IPS DF 4.7 (cell line): ENCODE measurements at regions not wholly inside any gene's neighbourhood (a gene's known extent, or its start where the extent isn't known, plus 50 kb on each side); places are given as distances from the start of the nearest gene placed in this dataset.
A peak's percentile ranks its signal among the peaks of the same experiment; 100 is the strongest.
"Not testable (repeated sequence)": the region's sequence is repeated elsewhere in the genome, so short reads cannot be mapped to it uniquely, and the experiment has no call there.

ENCODE experiments used
- DNase-seq: peaks from one replicate; pipeline ENCODE4 v3.0.0-alpha.2; 2013; ENCODE audit warnings: low spot score; ENCODE audit errors: extremely low read depth

- no peak for DNase-seq
Measured at GRCh38 chr18:52163478-52163877, 176.5 kb upstream of the DCC start.

- DNase-seq: not testable (repeated sequence)
Measured at GRCh38 chr18:52168131-52168530, 171.9 kb upstream of the DCC start.

GRCh38 chr18:52174220-52174619, 165.8 kb upstream of the DCC start:
- no peak for DNase-seq

- no peak for DNase-seq
Measured at GRCh38 chr18:52175406-52175805, 164.6 kb upstream of the DCC start.

- no peak for DNase-seq
Measured at GRCh38 chr18:52183107-52183506, 156.9 kb upstream of the DCC start.

GRCh38 chr18:52190195-52190594, 149.8 kb upstream of the DCC start:
- no peak for DNase-seq

GRCh38 chr18:52190631-52191030, 149.4 kb upstream of the DCC start:
- DNase-seq: no peak

GRCh38 chr18:52200406-52200805, 139.6 kb upstream of the DCC start:
- no peak for DNase-seq

- DNase-seq: no peak
Measured at GRCh38 chr18:52200921-52201663, 138.9 kb upstream of the DCC start.

GRCh38 chr18:52208646-52209045, 131.4 kb upstream of the DCC start:
- DNase-seq: no peak

- DNase-seq: no peak
Measured at GRCh38 chr18:52216109-52216508, 123.9 kb upstream of the DCC start.

- no peak for DNase-seq
Measured at GRCh38 chr18:52216666-52217065, 123.3 kb upstream of the DCC start.

- DNase-seq: no peak
Measured at GRCh38 chr18:52219102-52219501, 120.9 kb upstream of the DCC start.

GRCh38 chr18:52220062-52220591, 119.9 kb upstream of the DCC start:
- no peak for DNase-seq

GRCh38 chr18:52222211-52222610, 117.8 kb upstream of the DCC start:
- no peak for DNase-seq

- no peak for DNase-seq
Measured at GRCh38 chr18:52227536-52227935, 112.5 kb upstream of the DCC start.

- DNase-seq: peak; percentile 25
Measured at GRCh38 chr18:52228166-52228565, 111.8 kb upstream of the DCC start.

- no peak for DNase-seq
Measured at GRCh38 chr18:52236131-52236530, 103.9 kb upstream of the DCC start.

GRCh38 chr18:52237551-52237950, 102.4 kb upstream of the DCC start:
- no peak for DNase-seq

- no peak for DNase-seq
Measured at GRCh38 chr18:52242711-52243110, 97.3 kb upstream of the DCC start.

GRCh38 chr18:52244658-52245057, 95.3 kb upstream of the DCC start:
- no peak for DNase-seq

- no peak for DNase-seq
Measured at GRCh38 chr18:52254367-52254766, 85.6 kb upstream of the DCC start.

- DNase-seq: not testable (repeated sequence)
Measured at GRCh38 chr18:52257417-52257816, 82.6 kb upstream of the DCC start.
